ENCODE measurements at regions not wholly inside any gene's neighbourhood (a gene's known extent, or its start where the extent isn't known, plus 50 kb on each side); places are given as distances from the start of the nearest gene placed in this dataset.

GRCh38 chr6:98514796-98515195 is 319.6 kb upstream of the POU3F2 start:
- DNase-seq (ENCODE audit: low spot score): no peak
- Histone ChIP-seq H3K4me2 (no peak overlapping the region), H3K9me3 (ENCODE audit: low read depth) (no peaks in the 10 kb centered on the region), H4K20me1 (ENCODE audit: low read depth) (no peaks in the 10 kb centered on the region), H3K27ac (no peak overlapping the region), H3K27me3 (peaks cover 29% of the 10 kb centered on the region), H3K9ac (no peak overlapping the region), H3K79me2 (ENCODE audit: low read depth) (no peaks in the 10 kb centered on the region), H3K36me3 (no peaks in the 10 kb centered on the region), H2AFZ (replicated peaks) (no peak overlapping the region), H3K4me1 (peaks cover 23% of the 10 kb centered on the region), H3F3A (ENCODE audit: low read depth) (peaks cover 26% of the 10 kb centered on the region), H3K4me3 (no peak overlapping the region)
- TF ChIP-seq, protein P1, sequence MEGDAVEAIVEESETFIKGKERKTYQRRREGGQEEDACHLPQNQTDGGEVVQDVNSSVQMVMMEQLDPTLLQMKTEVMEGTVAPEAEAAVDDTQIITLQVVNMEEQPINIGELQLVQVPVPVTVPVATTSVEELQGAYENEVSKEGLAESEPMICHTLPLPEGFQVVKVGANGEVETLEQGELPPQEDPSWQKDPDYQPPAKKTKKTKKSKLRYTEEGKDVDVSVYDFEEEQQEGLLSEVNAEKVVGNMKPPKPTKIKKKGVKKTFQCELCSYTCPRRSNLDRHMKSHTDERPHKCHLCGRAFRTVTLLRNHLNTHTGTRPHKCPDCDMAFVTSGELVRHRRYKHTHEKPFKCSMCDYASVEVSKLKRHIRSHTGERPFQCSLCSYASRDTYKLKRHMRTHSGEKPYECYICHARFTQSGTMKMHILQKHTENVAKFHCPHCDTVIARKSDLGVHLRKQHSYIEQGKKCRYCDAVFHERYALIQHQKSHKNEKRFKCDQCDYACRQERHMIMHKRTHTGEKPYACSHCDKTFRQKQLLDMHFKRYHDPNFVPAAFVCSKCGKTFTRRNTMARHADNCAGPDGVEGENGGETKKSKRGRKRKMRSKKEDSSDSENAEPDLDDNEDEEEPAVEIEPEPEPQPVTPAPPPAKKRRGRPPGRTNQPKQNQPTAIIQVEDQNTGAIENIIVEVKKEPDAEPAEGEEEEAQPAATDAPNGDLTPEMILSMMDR (IDR thresholded peaks at IDR 0.05): no peak
- Mint-ChIP-seq H3K27ac (no peak overlapping the region), H3K36me3 (no peaks in the 10 kb centered on the region), H3K4me3 (no peak overlapping the region), H3K4me1 (peaks cover 37% of the 10 kb centered on the region), H3K27me3 (ENCODE audit: insufficient read depth, low read depth) (peaks cover 2% of the 10 kb centered on the region), H3K9me3 (peaks cover 9% of the 10 kb centered on the region)

GRCh38 chr6:98516206-98516605 is 318.2 kb upstream of the POU3F2 start:
- Histone ChIP-seq H4K20me1 (ENCODE audit: low read depth) (no peaks in the 10 kb centered on the region), H3K4me1 (peaks cover 23% of the 10 kb centered on the region), H3F3A (ENCODE audit: low read depth) (peaks cover 26% of the 10 kb centered on the region), H3K4me2 (no peak overlapping the region), H2AFZ (replicated peaks) (no peak overlapping the region), H3K27ac (no peak overlapping the region), H3K4me3 (no peak overlapping the region), H3K27me3 (peaks cover 29% of the 10 kb centered on the region), H3K36me3 (no peaks in the 10 kb centered on the region), H3K9me3 (ENCODE audit: low read depth) (no peaks in the 10 kb centered on the region), H3K9ac (no peak overlapping the region), H3K79me2 (ENCODE audit: low read depth) (no peaks in the 10 kb centered on the region)
- Mint-ChIP-seq H3K9me3 (peaks cover 18% of the 10 kb centered on the region), H3K27me3 (ENCODE audit: insufficient read depth, low read depth) (peaks cover 2% of the 10 kb centered on the region), H3K27ac (peak overlapping the region; percentile 16), H3K4me1 (peaks cover 37% of the 10 kb centered on the region), H3K4me3 (no peak overlapping the region), H3K36me3 (peaks cover 5% of the 10 kb centered on the region)
- no peak for DNase-seq (ENCODE audit: low spot score)
- TF ChIP-seq EZH2 (IDR thresholded peaks at IDR 0.05) (no peak), EZH2phosphoT487 (IDR thresholded peaks at IDR 0.05) (no peak)
- TF ChIP-seq, protein P1 (IDR thresholded peaks at IDR 0.05): no peak

DNA sequence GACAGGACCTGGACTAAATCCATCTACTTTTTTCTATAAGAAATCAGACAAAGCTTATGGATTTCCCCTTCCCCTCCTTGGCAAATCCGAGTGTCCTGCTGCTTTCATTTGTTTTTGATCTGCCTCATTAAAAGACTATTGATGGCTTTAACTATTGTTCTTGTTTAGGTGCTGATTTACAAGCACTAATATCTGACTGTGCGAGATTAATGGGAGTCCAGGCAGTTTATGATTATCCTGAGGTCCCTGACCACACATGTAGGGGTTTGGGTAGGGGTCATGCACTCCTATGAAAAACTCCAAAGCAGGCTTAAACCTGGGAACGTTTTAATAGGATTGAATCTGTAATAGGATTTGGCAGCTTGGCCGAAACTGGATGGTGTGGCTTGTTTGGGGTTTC is 317.5 kb upstream of the POU3F2 start:
- no peak overlapping the region for H3K4me3 ChIP-seq
- peak overlapping the region; percentile 78 for H3K27ac Mint-ChIP-seq

More for the DNA sequence above, 317.5 kb upstream of the POU3F2 start:
- no peak overlapping the region for H3K9ac ChIP-seq
- H3F3A ChIP-seq (ENCODE audit: low read depth): peaks cover 26% of the 10 kb centered on the region
- H3K36me3 ChIP-seq: no peaks in the 10 kb centered on the region
- H3K4me1 ChIP-seq: peaks cover 23% of the 10 kb centered on the region
- H3K27me3 ChIP-seq: peaks cover 29% of the 10 kb centered on the region
- H3K4me2 ChIP-seq: no peak overlapping the region
- TF ChIP-seq, protein P1 (IDR thresholded peaks at IDR 0.05): no peak
- TF ChIP-seq EZH2phosphoT487 (IDR thresholded peaks at IDR 0.05): peak; percentile 98
- no peak for TF ChIP-seq EZH2 (IDR thresholded peaks at IDR 0.05)
- H4K20me1 ChIP-seq (ENCODE audit: low read depth): no peaks in the 10 kb centered on the region
- Mint-ChIP-seq H3K4me3 (peak overlapping the region; percentile 20), H3K27me3 (ENCODE audit: insufficient read depth, low read depth) (peaks cover 2% of the 10 kb centered on the region), H3K36me3 (peaks cover 5% of the 10 kb centered on the region), H3K9me3 (peaks cover 19% of the 10 kb centered on the region), H3K4me1 (peaks cover 37% of the 10 kb centered on the region)
- no peaks in the 10 kb centered on the region for H3K9me3 ChIP-seq (ENCODE audit: low read depth)
- DNase-seq (ENCODE audit: low spot score): peak; percentile 70
- H3K27ac ChIP-seq: no peak overlapping the region
- no peak overlapping the region for H2AFZ ChIP-seq (replicated peaks)
- no peaks in the 10 kb centered on the region for H3K79me2 ChIP-seq (ENCODE audit: low read depth)

All from neural progenitor cell (in vitro differentiated cells).